Left ventricle myocardium inferior (tissue), 1 donor: ENCODE measurements at regions not wholly inside any gene's neighbourhood (a gene's known extent, or its start where the extent isn't known, plus 50 kb on each side); places are given as distances from the start of the nearest gene placed in this dataset.

ENCODE experiments used
- DNase-seq: peaks from one replicate; pipeline ENCODE4 v3.0.0-alpha.2; 2020
- H3K27ac ChIP-seq: fragments of 200-600 bp; replicated peaks from 2 replicates; pipeline ENCODE4 v1.8.0; 2021
- H3K27me3 ChIP-seq: fragments of 200-600 bp; 2 replicates; pipeline ENCODE4 v1.8.0; 2021; ENCODE audit warnings: low read depth
- H3K36me3 ChIP-seq: fragments of 200-600 bp; 2 replicates; pipeline ENCODE4 v1.8.0; 2021
- H3K4me1 ChIP-seq: fragments of 200-600 bp; 2 replicates; pipeline ENCODE4 v1.8.0; 2021
- H3K4me3 ChIP-seq: fragments of 200-600 bp; 2 replicates; pipeline ENCODE4 v1.8.0; 2021; ENCODE audit warnings: mild to moderate bottlenecking, moderate library complexity
- H3K9me3 ChIP-seq: fragments of 200-600 bp; replicated peaks from 2 replicates; pipeline ENCODE4 v1.8.0; 2021
- intact Hi-C: fragments of 100-400 bp; cut with micrococcal nuclease; formaldehyde crosslinking; loops from one replicate; pipeline ENCODE4 v1.11.0; 2022
- TF ChIP-seq, protein P1 (sequence below): fragments of 200-600 bp; IDR thresholded peaks from 2 replicates; pipeline ENCODE4 v1.8.0; 2021; ENCODE audit warnings: antibody characterized with exemption, mild to moderate bottlenecking, borderline replicate concordance
- donor health status: DM: no; HTN: yes; CAD: no; lungs with severe emphysema.

DNA sequence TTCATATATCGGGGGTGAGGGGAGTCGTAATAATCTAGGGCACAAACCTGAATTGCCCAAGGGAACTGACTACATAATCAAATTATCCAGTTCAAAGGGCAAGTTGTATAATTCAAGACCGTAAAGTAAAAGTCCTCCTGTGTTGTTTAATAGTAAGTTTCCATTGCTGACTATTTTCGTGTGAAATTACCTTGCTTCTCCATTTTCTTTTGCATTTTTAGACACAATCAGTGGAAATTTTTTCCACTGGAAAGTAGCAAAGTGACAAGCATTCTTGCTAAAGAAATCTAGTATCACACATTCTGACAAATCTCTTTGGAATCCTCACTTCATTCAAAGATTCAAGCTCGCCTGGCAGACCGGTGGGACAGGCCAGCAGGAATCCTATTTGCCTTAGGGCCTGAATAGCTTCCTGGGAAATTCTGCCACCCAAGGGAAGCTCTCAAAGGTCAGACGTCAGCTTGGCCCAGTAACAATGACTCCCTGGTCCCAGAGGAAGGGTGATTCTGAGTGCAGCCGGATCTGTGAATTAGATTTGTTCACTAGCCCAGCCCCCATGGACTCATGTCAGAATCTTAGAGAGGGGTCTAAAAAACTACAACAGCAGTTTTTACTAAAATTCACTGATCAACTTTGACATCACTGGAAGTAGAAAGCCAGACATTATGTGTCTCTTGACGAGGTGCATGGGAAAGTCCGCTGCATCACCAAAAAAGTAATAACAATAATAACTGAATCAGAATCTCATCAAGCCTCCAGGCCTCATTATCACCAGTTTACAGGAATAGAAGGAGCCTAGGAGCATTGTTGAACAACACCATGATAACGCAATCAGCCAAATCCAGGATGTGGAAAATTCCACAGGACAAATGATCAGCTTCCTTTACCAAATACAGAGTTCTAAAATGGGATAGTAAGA, 161.0 kb downstream of the SKIDA1 start:
- Histone ChIP-seq H3K27ac (peak overlapping the region; percentile 73), H3K4me1 (peaks cover 37% of the 10 kb centered on the region), H3K36me3 (no peaks in the 10 kb centered on the region), H3K4me3 (no peak overlapping the region), H3K27me3 (no peaks in the 10 kb centered on the region), H3K9me3 (no peaks in the 10 kb centered on the region)
- TF ChIP-seq, protein P1, sequence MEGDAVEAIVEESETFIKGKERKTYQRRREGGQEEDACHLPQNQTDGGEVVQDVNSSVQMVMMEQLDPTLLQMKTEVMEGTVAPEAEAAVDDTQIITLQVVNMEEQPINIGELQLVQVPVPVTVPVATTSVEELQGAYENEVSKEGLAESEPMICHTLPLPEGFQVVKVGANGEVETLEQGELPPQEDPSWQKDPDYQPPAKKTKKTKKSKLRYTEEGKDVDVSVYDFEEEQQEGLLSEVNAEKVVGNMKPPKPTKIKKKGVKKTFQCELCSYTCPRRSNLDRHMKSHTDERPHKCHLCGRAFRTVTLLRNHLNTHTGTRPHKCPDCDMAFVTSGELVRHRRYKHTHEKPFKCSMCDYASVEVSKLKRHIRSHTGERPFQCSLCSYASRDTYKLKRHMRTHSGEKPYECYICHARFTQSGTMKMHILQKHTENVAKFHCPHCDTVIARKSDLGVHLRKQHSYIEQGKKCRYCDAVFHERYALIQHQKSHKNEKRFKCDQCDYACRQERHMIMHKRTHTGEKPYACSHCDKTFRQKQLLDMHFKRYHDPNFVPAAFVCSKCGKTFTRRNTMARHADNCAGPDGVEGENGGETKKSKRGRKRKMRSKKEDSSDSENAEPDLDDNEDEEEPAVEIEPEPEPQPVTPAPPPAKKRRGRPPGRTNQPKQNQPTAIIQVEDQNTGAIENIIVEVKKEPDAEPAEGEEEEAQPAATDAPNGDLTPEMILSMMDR: no peak
- intact Hi-C loops: no loop called here
- peak; percentile 40 for DNase-seq

GRCh38 chr10:21363731-21364104, 161.8 kb downstream of the SKIDA1 start:
- Histone ChIP-seq H3K4me1 (peaks cover 33% of the 10 kb centered on the region), H3K4me3 (no peak overlapping the region), H3K27ac (peak overlapping the region; percentile 73), H3K9me3 (no peaks in the 10 kb centered on the region), H3K27me3 (no peaks in the 10 kb centered on the region), H3K36me3 (no peaks in the 10 kb centered on the region)
- intact Hi-C loops: no loop called here
- no peak for DNase-seq
- TF ChIP-seq, protein P1: no peak

- Histone ChIP-seq H3K4me1 (peaks cover 33% of the 10 kb centered on the region), H3K27ac (peak overlapping the region; percentile 73), H3K4me3 (no peak overlapping the region), H3K36me3 (no peaks in the 10 kb centered on the region), H3K27me3 (no peaks in the 10 kb centered on the region), H3K9me3 (no peaks in the 10 kb centered on the region)
- DNase-seq: no peak
- TF ChIP-seq, protein P1: no peak
- intact Hi-C loops: no loop called here
These were observed 162.3 kb downstream of the SKIDA1 start for GRCh38 chr10:21363092-21363730.

DNA sequence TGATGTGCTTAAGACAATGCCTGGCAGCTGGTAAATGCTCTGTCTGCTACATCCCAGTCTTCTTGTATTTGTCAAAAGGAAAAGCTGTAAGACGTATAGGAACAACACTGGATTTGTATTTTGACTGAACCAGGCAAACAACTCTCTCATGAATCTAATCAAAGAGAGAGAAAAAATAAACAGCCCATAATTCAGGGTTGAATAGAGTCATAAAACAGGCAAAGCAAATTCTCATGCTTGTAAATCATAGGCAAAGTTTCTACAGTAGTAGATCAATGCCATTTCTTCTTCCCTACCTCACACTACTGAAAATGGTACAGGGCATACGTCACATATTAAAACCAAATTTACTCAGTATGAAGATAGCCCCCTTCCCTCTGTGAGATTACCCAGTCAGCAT, 166.3 kb downstream of the SKIDA1 start:
- Histone ChIP-seq H3K27ac (no peak overlapping the region), H3K36me3 (no peaks in the 10 kb centered on the region), H3K27me3 (no peaks in the 10 kb centered on the region), H3K4me1 (peaks cover 15% of the 10 kb centered on the region), H3K9me3 (no peaks in the 10 kb centered on the region), H3K4me3 (no peak overlapping the region)
- TF ChIP-seq, protein P1: no peak
- intact Hi-C loops: no loop called here
- no peak for DNase-seq

DNA sequence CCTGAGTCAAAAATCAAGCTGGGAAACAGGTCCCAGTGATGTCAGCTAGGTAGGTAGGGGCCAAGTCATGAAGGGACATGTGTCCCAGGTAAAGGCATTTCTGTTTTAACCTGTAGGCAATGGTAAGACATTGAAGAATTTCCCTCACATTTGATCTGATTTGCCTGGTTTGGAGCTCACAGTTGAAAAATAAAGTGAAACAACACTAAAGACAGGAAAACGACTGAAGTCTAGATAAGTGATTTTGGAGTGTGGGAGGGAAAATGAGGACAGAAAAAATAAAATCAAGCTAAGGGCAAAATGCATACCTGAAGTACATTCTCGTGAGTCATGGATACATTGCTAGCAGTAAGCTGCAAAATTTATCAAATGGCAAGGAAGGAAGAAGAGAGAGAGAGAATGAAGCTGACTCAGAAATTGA, 169.9 kb downstream of the SKIDA1 start:
- no peak for DNase-seq
- Histone ChIP-seq H3K4me1 (peaks cover 3% of the 10 kb centered on the region), H3K36me3 (no peaks in the 10 kb centered on the region), H3K9me3 (no peaks in the 10 kb centered on the region), H3K27me3 (no peaks in the 10 kb centered on the region), H3K27ac (no peak overlapping the region), H3K4me3 (no peak overlapping the region)
- TF ChIP-seq, protein P1: no peak
- intact Hi-C loops: no loop called here
